PFSK-1 (cell line): ENCODE measurements at regions not wholly inside any gene's neighbourhood (a gene's known extent, or its start where the extent isn't known, plus 50 kb on each side); places are given as distances from the start of the nearest gene placed in this dataset.

Experiments
- FOXP2 ChIP-seq: optimal IDR thresholded peaks from 2 replicates; pipeline ENCODE3; 2011; ENCODE audit warnings: borderline replicate concordance, control low read depth, inconsistent platforms; ENCODE audit not compliant: insufficient read depth; ENCODE audit errors: extremely low read length, extremely low read depth
- POLR2AphosphoS5 ChIP-seq: IDR thresholded peaks from 2 replicates; pipeline ENCODE4 v1.6.1; 2012; ENCODE audit warnings: low read depth, mild to moderate bottlenecking, control low read depth, low read length, moderate library complexity
- SIN3A ChIP-seq: IDR thresholded peaks from 2 replicates; pipeline ENCODE4 v1.6.1; 2012; ENCODE audit warnings: mild to moderate bottlenecking, low read length, moderate library complexity, borderline replicate concordance; ENCODE audit not compliant: insufficient read depth
- TF ChIP-seq, protein P1 (sequence below), 2 experiments: IDR thresholded peaks; 2 replicates each; pipeline versions ENCODE4 v1.6.1 to v1.8.0; 2011 to 2012; ENCODE audit warnings: low read depth in 2 of 2, low read length in 2 of 2, control low read depth in 1 of 2, inconsistent platforms in 1 of 2, mild to moderate bottlenecking in 1 of 2, moderate library complexity in 1 of 2; ENCODE audit not compliant: insufficient read depth in 1 of 2

DNA sequence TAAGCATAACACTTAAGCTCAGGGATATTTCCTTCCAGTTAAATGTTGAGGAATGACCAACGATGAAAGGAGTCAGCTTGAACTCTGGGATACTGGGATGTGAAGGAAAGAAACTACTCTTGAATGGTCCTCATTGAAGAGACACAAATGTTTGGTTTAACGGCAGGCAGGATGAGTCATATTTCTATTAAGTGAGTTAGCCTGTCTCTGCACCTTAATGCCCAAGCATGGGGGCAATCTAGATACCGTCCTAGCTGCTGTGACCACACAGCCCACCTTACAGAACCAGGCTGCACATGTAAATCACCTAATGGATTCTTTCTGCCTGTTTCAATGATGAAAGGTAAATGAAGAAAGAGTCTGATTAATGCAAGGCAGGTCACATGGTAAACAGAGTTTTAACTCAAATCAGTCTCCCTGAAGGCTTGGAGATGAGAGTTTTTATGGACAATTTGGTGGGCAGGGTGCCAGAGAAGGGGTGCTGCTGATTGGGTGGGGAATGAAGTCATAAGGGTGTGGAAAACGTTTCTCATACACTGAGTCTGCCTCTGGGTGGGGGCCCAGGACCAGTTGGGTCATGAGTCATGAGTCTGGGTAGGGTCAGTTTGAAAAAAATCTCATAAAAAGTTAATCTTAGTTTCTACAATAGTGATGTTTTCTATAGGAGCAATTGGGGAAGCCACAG, 144.6 kb upstream of the MMADHC start:
- TF ChIP-seq, protein P1, sequence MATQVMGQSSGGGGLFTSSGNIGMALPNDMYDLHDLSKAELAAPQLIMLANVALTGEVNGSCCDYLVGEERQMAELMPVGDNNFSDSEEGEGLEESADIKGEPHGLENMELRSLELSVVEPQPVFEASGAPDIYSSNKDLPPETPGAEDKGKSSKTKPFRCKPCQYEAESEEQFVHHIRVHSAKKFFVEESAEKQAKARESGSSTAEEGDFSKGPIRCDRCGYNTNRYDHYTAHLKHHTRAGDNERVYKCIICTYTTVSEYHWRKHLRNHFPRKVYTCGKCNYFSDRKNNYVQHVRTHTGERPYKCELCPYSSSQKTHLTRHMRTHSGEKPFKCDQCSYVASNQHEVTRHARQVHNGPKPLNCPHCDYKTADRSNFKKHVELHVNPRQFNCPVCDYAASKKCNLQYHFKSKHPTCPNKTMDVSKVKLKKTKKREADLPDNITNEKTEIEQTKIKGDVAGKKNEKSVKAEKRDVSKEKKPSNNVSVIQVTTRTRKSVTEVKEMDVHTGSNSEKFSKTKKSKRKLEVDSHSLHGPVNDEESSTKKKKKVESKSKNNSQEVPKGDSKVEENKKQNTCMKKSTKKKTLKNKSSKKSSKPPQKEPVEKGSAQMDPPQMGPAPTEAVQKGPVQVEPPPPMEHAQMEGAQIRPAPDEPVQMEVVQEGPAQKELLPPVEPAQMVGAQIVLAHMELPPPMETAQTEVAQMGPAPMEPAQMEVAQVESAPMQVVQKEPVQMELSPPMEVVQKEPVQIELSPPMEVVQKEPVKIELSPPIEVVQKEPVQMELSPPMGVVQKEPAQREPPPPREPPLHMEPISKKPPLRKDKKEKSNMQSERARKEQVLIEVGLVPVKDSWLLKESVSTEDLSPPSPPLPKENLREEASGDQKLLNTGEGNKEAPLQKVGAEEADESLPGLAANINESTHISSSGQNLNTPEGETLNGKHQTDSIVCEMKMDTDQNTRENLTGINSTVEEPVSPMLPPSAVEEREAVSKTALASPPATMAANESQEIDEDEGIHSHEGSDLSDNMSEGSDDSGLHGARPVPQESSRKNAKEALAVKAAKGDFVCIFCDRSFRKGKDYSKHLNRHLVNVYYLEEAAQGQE (IDR thresholded peaks at IDR 0.05; ENCODE audit: insufficient read depth in 1 of 2, low read depth in 2 of 2, low read length in 2 of 2): no peak
- TF ChIP-seq POLR2AphosphoS5: no peak
- no peak for TF ChIP-seq SIN3A
- TF ChIP-seq FOXP2: no peak
